ENCODE measurements at regions not wholly inside any gene's neighbourhood (a gene's known extent, or its start where the extent isn't known, plus 50 kb on each side); places are given as distances from the start of the nearest gene placed in this dataset.

GRCh38 chr10:78481842-78482241, 448.2 kb downstream of the RPS24 start:
- TF ChIP-seq POLR2AphosphoS5 (IDR thresholded peaks at IDR 0.05; ENCODE audit: low read depth, low read length) (no peak), REST (IDR thresholded peaks at IDR 0.05; ENCODE audit: insufficient read depth in 1 of 2, low read depth in 2 of 2, low read length in 2 of 2) (no peak)
